Loucy (cell line): ENCODE measurements at regions not wholly inside any gene's neighbourhood (a gene's known extent, or its start where the extent isn't known, plus 50 kb on each side); places are given as distances from the start of the nearest gene placed in this dataset.

Experiments used
- H2AFZ ChIP-seq: fragments of 200-600 bp; sonication (generic); 2 replicates; pipeline ENCODE4 v1.6.0; 2016; ENCODE audit warnings: antibody characterized with exemption, mild to moderate bottlenecking, low read length, moderate library complexity
- H3F3A ChIP-seq: fragments of 200-600 bp; 2 replicates; pipeline ENCODE4 v1.6.0; 2016; ENCODE audit warnings: antibody characterized with exemption, low read depth, mild to moderate bottlenecking
- H3K27me3 ChIP-seq: fragments of 200-600 bp; sonication (generic); 2 replicates; pipeline ENCODE4 v1.6.1; 2014; ENCODE audit warnings: low read length, mild to moderate bottlenecking; ENCODE audit not compliant: insufficient read depth, poor library complexity, severe bottlenecking
- H3K36me3 ChIP-seq: fragments of 200-600 bp; sonication (generic); 2 replicates; pipeline ENCODE4 v1.6.1; 2016; ENCODE audit warnings: low read length; ENCODE audit not compliant: insufficient read depth
- H3K4me1 ChIP-seq: fragments of 200-600 bp; sonication (generic); 2 replicates; pipeline ENCODE4 v1.5.1; 2014; ENCODE audit warnings: low read length, mild to moderate bottlenecking; ENCODE audit not compliant: insufficient read depth, poor library complexity, severe bottlenecking
- H3K4me2 ChIP-seq: fragments of 200-600 bp; sonication (generic); 2 replicates; pipeline ENCODE4 v1.6.0; 2014; ENCODE audit warnings: antibody characterized with exemption, low read length, low read depth, mild to moderate bottlenecking; ENCODE audit not compliant: poor library complexity, severe bottlenecking
- H3K4me3 ChIP-seq: fragments of 200-600 bp; sonication (generic); 2 replicates; pipeline ENCODE4 v1.5.1; 2014; ENCODE audit warnings: low read length, mild to moderate bottlenecking, mixed read lengths; ENCODE audit not compliant: poor library complexity, severe bottlenecking
- H3K79me2 ChIP-seq: fragments of 200-600 bp; sonication (generic); 2 replicates; pipeline ENCODE4 v1.6.1; 2014; ENCODE audit warnings: low read length; ENCODE audit not compliant: insufficient read depth
- H3K9ac ChIP-seq: fragments of 200-600 bp; sonication (generic); 2 replicates; pipeline ENCODE4 v1.6.0; 2014; ENCODE audit warnings: mild to moderate bottlenecking, low read depth, low read length, moderate library complexity; ENCODE audit not compliant: poor library complexity, severe bottlenecking
- H3K9me2 ChIP-seq: fragments of 200-600 bp; sonication (generic); replicated peaks from 2 replicates; pipeline ENCODE4 v1.6.1; 2016; ENCODE audit warnings: low read depth, low read length, mixed read lengths
- H3K9me3 ChIP-seq: fragments of 200-600 bp; sonication (generic); 2 replicates; pipeline ENCODE4 v1.6.1; 2014; ENCODE audit warnings: mild to moderate bottlenecking, antibody characterized with exemption, low read length, low read depth; ENCODE audit not compliant: insufficient read depth
- H4K20me1 ChIP-seq: fragments of 200-600 bp; sonication (generic); 2 replicates; pipeline ENCODE4 v1.6.0; 2014; ENCODE audit warnings: antibody characterized with exemption, low read length, mild to moderate bottlenecking; ENCODE audit not compliant: insufficient read depth, poor library complexity, severe bottlenecking
- CTCF ChIP-seq: fragments of 200-600 bp; sonication (generic); conservative IDR thresholded peaks from 2 replicates; pipeline ENCODE4 v1.5.1; 2014; ENCODE audit warnings: mild to moderate bottlenecking, antibody characterized with exemption, low read length
- EZH2phosphoT487 ChIP-seq: fragments of 200-600 bp; IDR thresholded peaks from 2 replicates; pipeline ENCODE4 v1.6.1; 2018; ENCODE audit warnings: antibody characterized with exemption, mild to moderate bottlenecking, moderate library complexity, borderline replicate concordance

- Histone ChIP-seq H3K79me2 (no peaks in the 10 kb centered on the region), H3F3A (no peaks in the 10 kb centered on the region), H3K36me3 (no peaks in the 10 kb centered on the region), H3K4me3 (no peak overlapping the region), H3K9me2 (no peaks in the 10 kb centered on the region), H4K20me1 (no peaks in the 10 kb centered on the region), H3K9ac (no peak overlapping the region), H3K4me1 (no peaks in the 10 kb centered on the region), H2AFZ (no peak overlapping the region), H3K27me3 (no peaks in the 10 kb centered on the region), H3K4me2 (no peak overlapping the region), H3K9me3 (no peaks in the 10 kb centered on the region)
- no peak for TF ChIP-seq CTCF
Measured at GRCh38 chr3:69688400-69688799, 50.9 kb upstream of the MITF start.

GRCh38 chr3:69687641-69688040 lies 51.6 kb upstream of the MITF start:
- Histone ChIP-seq H3K4me2 (no peak overlapping the region), H3K9me3 (no peaks in the 10 kb centered on the region), H3K4me3 (no peak overlapping the region), H3K9me2 (no peaks in the 10 kb centered on the region), H3K4me1 (no peaks in the 10 kb centered on the region), H2AFZ (no peak overlapping the region), H3F3A (no peaks in the 10 kb centered on the region), H4K20me1 (no peaks in the 10 kb centered on the region), H3K36me3 (no peaks in the 10 kb centered on the region), H3K79me2 (no peaks in the 10 kb centered on the region), H3K9ac (no peak overlapping the region), H3K27me3 (no peaks in the 10 kb centered on the region)
- TF ChIP-seq EZH2phosphoT487 (no peak), CTCF (no peak)

DNA sequence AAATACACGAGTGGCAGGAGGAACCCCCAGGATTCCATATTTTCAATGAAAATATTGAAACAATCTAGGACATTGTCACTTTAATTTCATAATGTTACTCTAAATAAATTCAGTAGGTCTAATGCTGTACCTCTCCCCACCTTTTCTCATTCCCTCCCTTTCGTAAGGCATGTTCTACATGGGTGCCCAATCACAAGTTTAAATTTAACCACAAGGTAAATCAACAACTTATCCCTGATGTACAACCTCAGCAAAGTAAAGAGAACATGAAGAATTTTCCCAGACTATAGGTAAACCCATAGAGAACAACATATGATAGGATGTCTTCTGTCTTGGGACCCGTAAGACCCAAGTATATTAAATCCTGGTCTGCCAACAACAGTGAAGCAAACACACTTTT lies 53.2 kb upstream of the MITF start:
- no peaks in the 10 kb centered on the region for H3K79me2 ChIP-seq
- no peak for TF ChIP-seq EZH2phosphoT487
- TF ChIP-seq CTCF, result no peak
- no peaks in the 10 kb centered on the region for H3K4me1 ChIP-seq
- no peaks in the 10 kb centered on the region for H4K20me1 ChIP-seq
- no peaks in the 10 kb centered on the region for H3F3A ChIP-seq
- H3K27me3 ChIP-seq, result no peaks in the 10 kb centered on the region
- H3K4me2 ChIP-seq, result no peak overlapping the region
- H3K9ac ChIP-seq, result no peak overlapping the region
- no peaks in the 10 kb centered on the region for H3K9me2 ChIP-seq
- H3K4me3 ChIP-seq, result no peak overlapping the region
- no peaks in the 10 kb centered on the region for H3K9me3 ChIP-seq
- H3K36me3 ChIP-seq, result no peaks in the 10 kb centered on the region
- no peak overlapping the region for H2AFZ ChIP-seq
